GM18867 (cell line): ENCODE measurements at regions not wholly inside any gene's neighbourhood (a gene's known extent, or its start where the extent isn't known, plus 50 kb on each side); places are given as distances from the start of the nearest gene placed in this dataset.

Experiments
- ATAC-seq: cut with Tn5 transposase; IDR thresholded peaks from one replicate; pipeline ENCODE4 v1.9.1; 2021; ENCODE audit warnings: mild to moderate bottlenecking, moderate library complexity; ENCODE audit not compliant: unreplicated experiment

- ATAC-seq, result no peak
Observed at GRCh38 chr2:120966510-120967254, 231.0 kb downstream of the GLI2 start.

GRCh38 chr2:120968307-120969015 is 232.8 kb downstream of the GLI2 start:
- no peak for ATAC-seq

GRCh38 chr2:120969613-120970355 is 234.1 kb downstream of the GLI2 start:
- no peak for ATAC-seq

GRCh38 chr2:120971866-120972265 is 236.2 kb downstream of the GLI2 start:
- no peak for ATAC-seq

- ATAC-seq, result no peak
Observed at GRCh38 chr2:120972286-120972685, 236.6 kb downstream of the GLI2 start.

- no peak for ATAC-seq
Observed at GRCh38 chr2:120973196-120973595, 237.5 kb downstream of the GLI2 start.

- no peak for ATAC-seq
Observed at GRCh38 chr2:120974950-120975349, 239.3 kb downstream of the GLI2 start.

GRCh38 chr2:120976501-120977307 is 241.0 kb downstream of the GLI2 start:
- no peak for ATAC-seq

- no peak for ATAC-seq
Observed at GRCh38 chr2:120977582-120978358, 242.1 kb downstream of the GLI2 start.

- no peak for ATAC-seq
Observed at GRCh38 chr2:120978359-120979050, 242.8 kb downstream of the GLI2 start.

- no peak for ATAC-seq
Observed at GRCh38 chr2:120979398-120979797, 243.7 kb downstream of the GLI2 start.

GRCh38 chr2:120979921-120980320 is 244.3 kb downstream of the GLI2 start:
- no peak for ATAC-seq

- no peak for ATAC-seq
Observed at GRCh38 chr2:120981443-120981842, 245.8 kb downstream of the GLI2 start.

GRCh38 chr2:120982598-120982997 is 246.9 kb downstream of the GLI2 start:
- no peak for ATAC-seq

GRCh38 chr2:120983344-120983743 is 247.7 kb downstream of the GLI2 start:
- no peak for ATAC-seq

GRCh38 chr2:120984046-120984445 is 248.4 kb downstream of the GLI2 start:
- ATAC-seq, result no peak

GRCh38 chr2:120984452-120985173 is 248.9 kb downstream of the GLI2 start:
- no peak for ATAC-seq

- no peak for ATAC-seq
Observed at GRCh38 chr2:120985174-120985996, 249.7 kb downstream of the GLI2 start.
